Anterior cingulate cortex (tissue), 58 donors: ENCODE measurements at regions not wholly inside any gene's neighbourhood (a gene's known extent, or its start where the extent isn't known, plus 50 kb on each side); places are given as distances from the start of the nearest gene placed in this dataset.
"Not testable (repeated sequence)": the region's sequence is repeated elsewhere in the genome, so short reads cannot be mapped to it uniquely, and the experiment has no call there.

Source experiments
- DNase-seq, 58 donors: peaks; one replicate each; lab custom pipeline; 2025; lab: John Stamatoyannopoulos, UW

DNA sequence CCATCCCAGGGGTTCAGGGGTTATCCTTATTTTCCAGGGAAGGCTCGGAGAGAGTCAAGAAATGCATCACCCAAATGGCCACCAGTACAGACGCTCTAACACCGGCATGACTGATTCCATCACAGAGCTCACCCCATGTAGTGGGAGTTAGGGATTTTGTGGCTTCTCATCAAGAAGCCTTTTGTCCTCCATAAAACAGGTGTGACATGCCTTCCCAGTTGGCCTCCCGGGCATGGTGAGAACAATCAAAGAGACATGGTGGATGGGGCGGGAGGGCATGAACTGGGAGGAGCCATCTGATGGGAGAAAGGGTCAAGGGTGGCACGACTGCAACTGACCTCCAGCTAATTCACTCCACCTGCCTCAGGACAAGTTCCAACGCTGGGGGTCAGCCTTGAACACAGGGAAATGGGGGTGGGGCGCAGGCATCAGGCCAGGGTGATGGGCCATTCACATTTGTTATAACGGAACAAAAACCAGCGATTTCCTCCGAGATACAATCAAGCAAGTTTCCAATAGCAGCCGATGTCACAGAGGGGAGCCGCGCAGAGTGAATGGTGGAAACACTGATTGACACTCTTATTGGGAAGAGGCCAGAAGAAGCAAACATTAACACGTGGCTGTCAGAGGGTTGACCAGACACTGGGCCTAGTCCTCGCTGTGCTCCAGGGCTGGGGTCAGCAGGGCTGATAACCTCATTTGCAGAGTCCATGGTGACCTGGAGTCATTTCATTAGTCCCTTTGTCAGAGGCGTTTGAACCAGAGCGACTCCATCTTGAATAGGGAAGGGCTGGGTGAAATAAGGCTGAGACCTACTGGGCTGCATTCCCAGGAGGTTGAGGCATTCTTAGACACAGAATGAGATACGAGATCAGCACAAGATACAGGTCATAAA, 80.5 kb upstream of the HPCAL1 start:
- DNase-seq, result no peak

DNA sequence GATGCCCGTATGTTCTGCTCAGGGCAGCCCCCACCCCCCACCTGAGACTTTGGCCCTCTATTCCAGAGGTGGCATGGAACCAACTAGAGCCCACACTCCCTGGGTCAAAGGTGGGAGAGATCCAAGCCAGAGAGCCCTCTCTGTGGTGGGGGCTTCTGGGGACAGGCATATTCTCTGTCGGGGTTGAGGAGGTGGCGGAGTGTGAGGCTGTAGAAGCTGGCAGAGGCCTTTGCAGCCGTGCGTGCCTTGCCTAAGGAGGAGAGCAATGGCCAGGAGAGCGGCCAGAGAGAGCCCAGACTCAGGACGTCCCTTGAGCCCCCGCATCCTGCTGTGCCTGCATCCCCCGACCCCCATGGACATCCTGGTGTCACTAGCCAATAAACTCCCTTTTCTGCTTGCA, 79.2 kb upstream of the HPCAL1 start:
- DNase-seq, result no peak

DNA sequence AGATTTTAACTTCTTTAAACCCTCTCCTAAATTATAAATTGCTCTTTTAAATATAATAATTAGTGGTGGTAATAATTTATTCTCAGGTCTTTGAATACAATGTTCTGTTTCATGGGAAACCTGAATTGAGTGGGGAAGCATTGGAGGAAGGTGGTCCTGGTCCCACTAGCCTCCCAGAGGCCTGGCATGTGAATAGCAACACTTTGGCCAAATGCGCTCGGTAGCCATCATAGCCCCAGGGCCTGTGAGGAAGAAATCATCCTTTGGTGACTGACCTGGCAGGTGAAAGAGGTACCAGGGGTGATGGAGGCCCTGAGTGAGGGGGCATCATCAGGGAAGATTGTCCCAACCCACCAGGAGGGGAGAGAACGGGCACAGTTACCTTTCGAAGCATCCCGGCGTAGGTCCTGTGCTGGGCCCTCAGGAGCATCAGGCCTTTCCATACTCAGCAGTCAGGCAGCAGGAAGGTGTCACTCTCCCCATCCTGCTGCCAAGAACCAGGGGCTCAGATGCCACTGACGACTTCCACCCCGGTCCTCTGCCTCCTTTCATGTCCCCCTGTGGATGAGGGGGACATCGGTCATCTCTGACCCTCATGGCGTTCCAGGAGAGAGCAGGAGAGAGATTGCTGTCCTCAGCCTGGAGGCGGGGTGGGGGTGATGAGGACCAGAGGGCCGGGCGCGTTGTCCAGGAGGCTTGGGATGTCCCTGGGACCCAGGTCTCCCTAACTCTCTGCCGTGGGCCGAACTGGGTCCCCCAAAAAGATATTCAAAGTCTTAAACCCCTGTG, 78.6 kb upstream of the HPCAL1 start:
- DNase-seq, result no peak

DNA sequence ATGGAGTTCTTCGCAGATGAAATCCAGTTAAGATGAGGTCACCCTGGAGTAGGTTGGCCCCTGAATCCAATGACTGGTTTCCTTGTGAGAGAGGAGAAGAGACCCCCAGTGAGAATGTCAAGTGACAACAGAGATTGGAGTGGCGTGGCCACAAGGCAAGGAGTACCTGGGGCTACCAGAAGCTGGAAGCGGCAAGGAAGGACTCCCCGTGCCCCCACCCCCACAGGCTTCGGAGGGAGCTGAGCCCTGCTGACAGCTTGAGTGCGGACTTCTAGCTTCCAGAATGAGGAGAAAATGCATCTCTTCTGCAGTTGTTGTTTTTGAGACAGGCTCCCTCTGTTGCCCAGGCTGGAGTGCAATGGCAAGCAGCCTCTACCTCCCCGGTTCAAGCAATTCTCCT, 78.0 kb upstream of the HPCAL1 start:
- no peak for DNase-seq

DNA sequence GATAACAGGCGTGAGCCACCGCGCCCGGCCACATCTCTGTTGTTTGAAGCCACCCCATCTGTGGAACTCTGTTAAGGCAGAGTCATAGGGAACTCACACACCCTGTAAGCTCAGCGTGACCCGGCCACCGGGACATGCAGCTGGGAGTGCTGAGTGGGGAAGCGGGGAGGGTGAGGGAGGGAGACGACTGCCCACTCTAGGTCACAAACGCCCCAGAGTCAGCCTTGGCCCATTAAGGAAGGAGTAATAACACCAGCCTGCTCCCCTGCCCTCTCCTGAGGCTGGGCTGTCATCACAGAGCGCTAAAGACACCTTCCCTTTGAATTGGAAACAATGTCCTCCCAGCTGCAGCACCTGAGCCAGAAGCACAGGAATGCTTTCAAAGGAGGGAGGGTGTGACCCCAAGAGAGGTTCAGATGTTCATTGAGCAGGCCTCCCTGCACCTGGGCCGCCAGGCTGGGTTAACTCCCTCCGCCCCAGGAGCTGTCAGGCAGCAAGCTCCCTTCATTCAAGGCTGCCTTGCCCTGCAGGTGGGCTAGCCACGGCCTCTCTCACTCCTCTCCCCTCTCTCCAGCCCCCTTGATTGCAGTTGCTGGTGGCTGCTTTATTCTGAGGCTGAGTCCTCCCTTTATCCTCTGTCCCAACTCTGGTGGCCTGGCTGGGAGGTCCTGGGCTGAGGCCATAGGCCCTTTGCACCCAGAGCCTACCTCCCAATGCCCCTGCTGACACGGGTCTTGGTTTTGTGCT, 77.2 kb upstream of the HPCAL1 start:
- DNase-seq, result no peak

DNA sequence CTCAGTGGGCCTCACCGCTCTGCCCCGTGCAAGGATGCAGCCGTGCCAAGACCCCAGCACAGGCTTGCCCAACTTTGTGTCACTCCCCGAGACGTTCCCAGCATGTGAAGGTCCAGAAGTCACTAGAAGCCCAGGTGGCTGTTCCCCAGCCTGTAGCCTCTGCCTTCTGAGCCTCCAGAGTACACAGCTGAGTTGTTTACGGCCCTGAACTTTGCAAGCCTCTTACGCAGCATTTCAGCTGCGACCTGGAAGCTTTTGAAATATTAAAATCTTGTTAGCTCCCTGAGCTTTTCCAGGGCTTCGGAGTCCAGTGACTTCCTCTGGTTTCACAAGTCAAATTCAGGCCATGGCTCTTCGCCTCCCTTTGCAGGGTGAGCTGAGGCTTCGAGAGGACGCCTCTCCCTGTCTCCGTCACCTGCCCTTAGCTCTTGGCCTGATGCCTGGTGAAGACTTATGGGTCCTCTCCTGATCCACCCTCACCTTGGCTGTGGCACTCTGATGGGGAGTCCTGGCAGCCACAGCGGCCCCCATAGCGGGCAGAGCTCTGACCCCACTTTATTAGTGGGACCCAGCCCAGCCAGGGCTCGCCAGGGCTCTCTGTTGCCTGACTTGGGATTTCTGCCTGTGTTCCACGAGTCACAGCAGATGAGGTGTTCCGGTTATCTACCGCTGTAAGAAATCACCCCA, 76.5 kb upstream of the HPCAL1 start:
- DNase-seq, result no peak

DNA sequence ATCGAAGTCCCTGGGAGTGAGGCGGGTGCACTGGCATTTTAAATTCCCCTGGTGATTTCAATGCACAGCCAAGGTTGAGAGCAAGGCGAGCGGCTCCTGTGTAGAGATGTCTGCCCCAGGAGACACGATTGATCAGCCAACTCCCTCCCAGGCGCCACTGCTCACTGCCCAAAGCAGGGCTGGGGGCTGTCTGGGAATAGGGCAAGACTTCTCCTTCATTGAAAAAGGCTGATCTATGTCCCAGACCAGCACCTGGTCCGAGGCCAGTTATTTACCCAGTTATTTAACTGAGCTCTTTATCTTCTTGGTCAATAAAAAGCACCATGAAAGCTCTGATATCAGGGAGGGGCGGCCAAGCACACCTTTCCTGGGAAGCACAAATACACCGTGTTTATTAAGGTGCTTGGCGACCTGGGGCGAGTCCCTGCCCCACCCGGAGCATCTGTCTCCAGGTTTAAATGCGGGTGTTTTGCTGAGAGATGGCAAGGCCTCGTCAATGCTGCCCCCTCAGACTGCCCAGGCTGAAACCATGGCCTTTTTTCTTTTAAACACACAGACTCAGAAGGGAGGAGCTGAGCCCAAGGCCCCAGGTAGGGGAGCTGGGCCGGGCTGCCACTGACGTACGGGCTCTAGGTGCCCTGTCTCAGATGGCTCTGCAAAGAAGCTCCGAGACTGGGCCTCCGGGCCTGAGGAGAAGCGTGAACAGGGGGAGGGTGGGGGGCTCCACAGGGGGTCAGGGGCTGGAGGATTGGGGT, 73.9 kb upstream of the HPCAL1 start:
- no peak for DNase-seq

DNA sequence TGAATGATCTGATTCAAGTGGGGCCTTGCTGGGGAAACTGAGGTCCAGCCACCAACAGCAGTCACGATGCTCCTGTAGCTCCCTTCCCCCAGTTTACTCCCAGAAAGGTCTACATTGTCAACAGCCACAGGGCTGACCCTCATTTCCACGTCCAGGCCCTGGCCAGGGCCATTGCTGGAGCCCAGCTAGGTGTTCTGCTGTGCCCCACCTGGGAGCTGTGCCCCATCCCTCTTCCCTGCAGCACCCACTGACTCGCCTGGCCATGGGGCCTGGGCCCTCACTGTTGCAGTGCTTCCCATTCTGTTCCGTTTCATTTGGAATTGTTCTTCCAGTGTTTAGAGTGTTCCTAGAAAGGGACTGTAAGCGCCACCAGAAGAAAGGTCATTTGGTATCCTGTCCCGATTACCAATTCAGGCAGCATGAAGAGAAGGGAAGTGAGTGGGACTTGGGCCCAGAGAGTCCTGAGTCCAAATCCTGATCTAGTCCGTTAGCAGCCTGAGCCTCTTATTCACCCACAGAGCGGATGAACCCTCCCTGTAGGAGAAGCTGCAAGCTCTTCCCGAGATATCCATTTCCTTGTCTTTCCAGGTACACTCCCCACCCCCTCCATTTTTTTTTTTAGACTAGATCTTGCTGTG, 73.1 kb upstream of the HPCAL1 start:
- no peak for DNase-seq

DNA sequence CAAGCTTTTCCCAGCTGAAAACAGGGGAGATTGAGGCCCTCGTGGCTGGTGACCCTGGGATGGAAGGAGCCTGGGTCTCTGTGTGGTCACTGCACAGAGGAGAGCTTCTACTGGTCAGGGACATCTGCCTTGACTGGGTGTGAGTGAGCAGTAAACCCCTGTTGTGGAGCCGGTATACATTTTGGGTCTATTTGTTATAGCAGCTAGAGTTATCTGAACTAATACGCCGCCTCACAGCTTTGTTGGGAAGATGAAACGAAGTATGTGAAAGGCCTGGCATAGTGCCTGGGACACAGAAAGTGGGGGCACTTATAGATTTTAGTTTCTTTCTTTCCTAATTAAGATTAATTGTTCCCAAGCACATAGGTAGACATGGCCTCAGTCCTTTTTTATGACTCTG, 72.2 kb upstream of the HPCAL1 start:
- DNase-seq, result no peak

DNA sequence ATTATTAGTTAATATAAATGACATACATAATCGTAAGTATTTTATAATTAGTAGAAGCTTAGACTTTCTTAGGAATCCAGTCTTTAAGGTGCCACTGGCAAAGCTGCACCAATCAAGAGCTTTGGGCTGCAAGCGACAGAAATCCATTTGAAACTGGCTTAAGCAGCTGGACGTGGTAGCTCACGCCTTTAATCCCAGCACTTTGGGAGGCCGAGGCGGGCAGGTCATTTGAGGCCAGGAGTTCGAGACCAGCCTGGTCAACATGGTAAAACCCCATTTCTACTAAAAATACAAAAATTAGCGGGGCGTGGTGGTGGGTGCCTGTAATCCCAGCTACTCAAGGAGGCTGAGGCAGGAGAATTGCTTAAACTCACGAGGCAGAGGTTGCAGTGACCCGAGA, 71.8 kb upstream of the HPCAL1 start:
- DNase-seq, result not testable (repeated sequence)

DNA sequence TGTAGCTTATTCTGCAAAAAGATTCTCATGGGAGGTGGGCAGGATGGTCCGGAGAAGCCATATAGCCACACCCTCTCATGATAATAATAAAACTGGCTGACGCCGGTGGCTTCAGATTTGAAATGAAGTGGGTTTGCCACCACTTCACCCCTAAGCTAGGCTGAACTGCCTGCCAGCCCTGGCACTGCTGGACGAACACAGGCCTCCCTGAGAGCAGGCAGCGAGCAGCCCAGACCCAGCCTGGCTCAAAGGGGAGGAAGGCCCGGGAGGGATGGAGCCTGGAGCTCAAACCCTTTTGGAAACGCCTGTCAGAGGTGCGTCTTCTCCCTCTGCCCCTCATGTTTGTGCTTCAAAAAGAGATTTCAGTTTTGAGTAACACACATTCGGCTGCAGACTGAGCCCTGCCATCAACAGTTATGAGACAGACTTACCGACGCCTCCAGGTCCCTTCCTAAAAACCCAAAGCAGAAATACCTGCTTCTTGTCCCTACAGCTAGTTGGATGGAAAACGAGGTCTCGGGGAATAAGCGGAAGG, 71.1 kb upstream of the HPCAL1 start:
- no peak for DNase-seq

DNA sequence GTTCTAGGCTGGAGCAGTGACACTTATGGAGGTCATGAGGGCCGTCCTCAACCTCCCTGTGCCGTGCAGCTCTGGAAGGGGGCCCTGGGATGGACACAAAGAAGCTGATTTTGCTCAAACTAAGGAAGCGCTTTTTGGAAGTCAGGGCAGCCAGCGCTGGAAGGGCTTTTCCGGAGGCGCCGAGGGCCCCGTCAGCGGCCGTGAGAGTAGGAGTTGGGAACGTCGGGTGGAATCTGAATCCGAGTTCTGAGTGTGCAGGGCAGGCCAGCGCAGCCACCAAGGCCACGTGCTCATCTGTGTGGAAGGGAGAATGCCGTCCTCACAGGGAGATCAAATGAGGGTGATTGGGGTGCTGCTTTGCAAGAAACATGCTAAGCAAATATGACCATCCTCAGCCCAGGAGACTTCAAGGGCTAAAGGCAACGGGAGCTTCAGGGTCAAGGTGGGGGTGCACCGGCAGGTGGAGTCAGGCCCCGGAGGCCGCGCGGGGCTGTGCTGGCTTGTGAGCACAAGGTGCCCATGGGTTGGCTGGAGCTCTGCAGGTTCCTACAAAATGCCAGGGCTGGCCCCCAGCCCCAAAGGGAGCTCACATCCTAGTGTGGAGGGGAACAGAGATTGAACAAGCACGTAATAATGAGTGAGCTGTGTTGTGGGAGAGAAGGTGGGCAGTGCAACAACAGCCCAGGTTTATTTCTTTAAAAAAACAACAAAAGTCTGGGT, 70.4 kb upstream of the HPCAL1 start:
- no peak for DNase-seq

DNA sequence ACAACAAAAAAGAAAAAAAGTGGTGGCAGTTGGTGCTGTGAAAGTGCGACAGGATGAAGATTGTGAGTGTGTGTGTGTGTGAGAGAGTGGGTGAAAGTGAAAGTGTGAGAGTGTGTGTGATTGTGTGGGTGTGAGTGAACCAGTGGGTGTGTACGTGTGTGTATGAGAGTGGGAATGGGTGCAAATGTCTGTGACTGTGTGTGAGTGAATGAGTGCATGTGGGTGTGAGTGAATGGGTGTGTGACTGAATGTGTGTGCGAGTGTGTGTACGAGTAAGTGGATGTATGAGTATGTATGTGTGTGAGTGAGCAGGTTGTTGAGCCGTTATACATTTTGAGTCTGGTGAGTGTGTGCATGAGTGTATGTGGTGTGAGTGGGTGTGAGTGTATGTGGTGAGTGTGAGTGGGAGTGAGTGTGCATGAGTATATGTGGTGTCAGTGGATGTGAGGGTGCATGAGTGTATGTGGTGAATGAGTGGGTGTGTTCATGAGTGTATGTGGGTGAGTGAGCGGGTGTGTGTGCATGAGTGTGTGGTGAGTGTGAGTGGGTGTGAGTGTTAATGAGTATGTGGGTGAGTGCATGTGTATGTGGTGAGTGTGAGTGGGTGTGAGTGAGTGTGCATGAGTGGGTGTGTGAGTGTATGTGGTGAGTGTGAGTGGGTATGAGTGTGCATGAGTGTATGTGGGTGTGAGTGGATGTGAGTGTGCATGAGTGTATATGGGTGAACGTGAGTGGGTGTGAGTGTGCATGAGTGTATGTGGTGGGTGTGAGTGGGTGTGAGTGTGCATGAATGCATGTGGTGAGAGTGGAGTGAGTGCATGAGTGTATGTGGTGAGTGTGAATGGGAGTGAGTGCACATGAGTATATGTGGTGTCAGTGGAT, 69.3 kb upstream of the HPCAL1 start:
- no peak for DNase-seq

DNA sequence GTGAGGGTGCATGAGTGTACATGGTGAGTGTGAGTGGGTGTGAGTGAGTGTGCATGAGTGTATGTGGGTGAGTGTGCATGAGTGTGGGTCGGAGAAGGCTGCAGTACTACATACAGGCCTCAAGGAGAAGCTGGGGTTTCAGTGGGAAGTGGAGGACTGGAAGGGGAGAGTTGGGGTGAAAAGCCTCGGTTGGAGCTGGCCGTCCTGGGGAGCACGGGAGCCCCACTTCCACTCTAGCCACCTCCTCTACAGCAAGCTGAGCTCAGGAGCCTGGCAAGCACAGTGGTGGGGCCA, 68.7 kb upstream of the HPCAL1 start:
- DNase-seq, result no peak

DNA sequence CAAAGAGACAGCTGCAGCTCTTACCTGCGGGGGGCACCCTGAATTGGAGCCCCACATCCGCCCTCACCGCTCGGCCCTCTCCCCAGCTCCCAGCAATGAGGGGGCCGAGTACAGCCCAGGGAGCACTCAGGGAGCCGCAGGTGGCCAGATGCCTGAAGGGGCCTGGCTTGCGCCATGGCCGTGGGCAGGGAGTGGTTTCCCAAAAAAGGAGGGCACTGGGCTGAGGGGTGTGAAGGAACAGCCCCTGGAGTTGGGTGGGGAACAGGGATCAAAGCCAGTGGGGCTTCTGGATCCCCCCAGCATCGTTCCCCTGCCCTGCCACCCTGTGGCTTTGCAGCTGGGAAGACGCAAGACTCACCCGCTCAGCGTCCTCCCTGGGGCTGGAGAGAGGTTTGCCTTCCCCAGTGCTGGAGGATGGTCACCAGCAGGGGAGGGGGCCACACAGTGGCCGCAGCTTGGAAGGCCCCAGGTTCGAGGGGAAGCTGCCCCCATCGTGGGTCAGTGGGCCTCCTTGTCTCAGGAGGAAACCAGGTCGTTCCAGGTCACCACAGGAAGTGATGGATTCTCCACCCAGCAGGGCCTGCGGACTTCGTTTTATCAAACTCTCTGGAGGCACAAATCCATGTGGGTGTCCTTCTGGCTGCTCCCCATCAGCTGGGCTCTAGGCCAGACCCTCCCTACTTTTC, 68.2 kb upstream of the HPCAL1 start:
- DNase-seq, result no peak

DNA sequence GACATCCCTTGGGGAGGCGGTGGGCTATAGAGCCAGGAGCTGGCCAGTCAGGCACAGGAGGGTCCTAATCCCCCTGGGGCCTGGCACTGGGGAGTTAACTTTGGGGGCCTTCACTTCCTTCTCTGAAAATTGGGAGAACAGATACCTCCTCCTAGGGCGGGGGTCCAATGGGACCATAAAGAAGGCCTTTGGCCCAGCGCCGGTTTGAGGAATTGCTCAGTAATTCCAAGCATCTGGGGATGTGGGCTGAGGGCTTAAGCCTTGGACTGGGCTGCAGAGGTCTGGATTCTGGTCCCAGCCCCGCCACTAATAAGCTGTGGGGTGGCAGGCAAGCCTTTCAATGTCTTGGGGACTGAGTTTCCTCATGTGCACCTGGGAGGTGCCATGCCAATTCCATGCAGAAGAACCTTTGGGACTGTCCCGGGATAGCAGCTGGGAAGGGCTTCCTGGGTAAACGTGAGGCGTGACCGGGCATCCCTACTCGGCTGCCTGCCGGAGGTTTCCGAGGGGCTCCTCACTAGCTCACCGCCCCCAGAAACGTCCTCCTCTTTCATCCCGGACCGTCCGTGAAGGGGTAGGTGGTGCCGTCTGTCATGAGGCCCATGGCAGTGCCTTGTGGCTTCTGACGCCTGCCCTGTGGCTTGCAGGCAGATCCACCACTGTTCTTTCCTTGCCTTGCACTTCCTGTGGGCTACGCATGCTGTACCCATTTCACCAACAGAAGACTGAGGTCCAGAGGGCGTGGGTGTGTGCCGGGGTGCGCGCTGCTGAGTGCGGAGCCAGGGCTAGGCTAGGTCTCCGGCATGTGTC, 67.4 kb upstream of the HPCAL1 start:
- no peak for DNase-seq
